Tibial nerve (tissue), 4 donors: ENCODE measurements at regions not wholly inside any gene's neighbourhood (a gene's known extent, or its start where the extent isn't known, plus 50 kb on each side); places are given as distances from the start of the nearest gene placed in this dataset.
A peak's percentile ranks its signal among the peaks of the same experiment; 100 is the strongest.

ENCODE experiments used
- DNase-seq, 2 donors: peaks; one replicate each; pipeline ENCODE4 v3.0.0-alpha.2; 2019; ENCODE audit warnings: low spot score in 2 of 2
- H3K27ac ChIP-seq, 4 donors: fragments of 200-600 bp; sonication (generic) in 3 of 4; one replicate each; pipeline ENCODE4 v1.5.1; 2017 to 2019; ENCODE audit warnings: mild to moderate bottlenecking in 1 of 4
- H3K27me3 ChIP-seq, 2 donors: fragments of 200-600 bp; sonication (generic) in 1 of 2; one replicate each; pipeline versions ENCODE4 v1.5.1 to v1.6.0; 2017 to 2019
- H3K36me3 ChIP-seq, 3 donors: fragments of 200-600 bp; sonication (generic); one replicate each; pipeline ENCODE4 v1.5.1; 2018 to 2019
- H3K4me1 ChIP-seq, 4 donors: fragments of 200-600 bp; sonication (generic) in 3 of 4; one replicate each; pipeline ENCODE4 v1.5.1; 2017 to 2019
- H3K4me3 ChIP-seq, 4 donors: fragments of 200-600 bp; sonication (generic) in 3 of 4; one replicate each; pipeline ENCODE4 v1.5.1; 2017 to 2019; ENCODE audit warnings: mild to moderate bottlenecking in 1 of 4, moderate library complexity in 1 of 4
- H3K9me3 ChIP-seq, 4 donors: fragments of 200-600 bp; sonication (generic) in 3 of 4; one replicate each; pipeline ENCODE4 v1.5.1; 2017 to 2019
- CTCF ChIP-seq, 5 experiments: fragments of 200-600 bp in 3 of 5; fragments of 450-650 bp in 2 of 5; sonication (generic) in 3 of 5; IDR thresholded peaks; one replicate each; pipeline ENCODE4 v1.5.1; 2016 to 2019; ENCODE audit warnings: antibody characterized with exemption in 5 of 5, mild to moderate bottlenecking in 3 of 5, moderate library complexity in 2 of 5
- EP300 ChIP-seq, 2 donors: sonication (generic); formaldehyde crosslinking; IDR thresholded peaks; one replicate each; pipeline ENCODE4 v1.6.1; 2017; ENCODE audit warnings: antibody characterized with exemption in 2 of 2, mild to moderate bottlenecking in 1 of 2
- POLR2A ChIP-seq, 2 donors: fragments of 450-650 bp; IDR thresholded peaks; one replicate each; pipeline ENCODE4 v1.6.1; 2017; ENCODE audit warnings: antibody characterized with exemption in 2 of 2, mild to moderate bottlenecking in 2 of 2, moderate library complexity in 2 of 2
- WGBS, 2 donors: methylation state at CpG; one replicate each; pipeline ENCODE4 v1.1.5; 2018; 5-methylcytosine and 5-hydroxymethylcytosine counted together

GRCh38 chr2:194896871-194897270, 760.2 kb upstream of the SLC39A10 start:
- 82 to 85% methylated on average over 2 of the region's 2 CpGs for WGBS, 2 donors
- TF ChIP-seq CTCF (IDR thresholded peaks at IDR 0.05) (no peak), POLR2A (IDR thresholded peaks at IDR 0.05) (no peak)

GRCh38 chr2:194883711-194884110, 773.3 kb upstream of the SLC39A10 start:
- H3K4me3 ChIP-seq, result no peak overlapping the region
- no peak for DNase-seq
- H3K27ac ChIP-seq, result no peak overlapping the region
- no peaks in the 10 kb centered on the region for H3K27me3 ChIP-seq
- no peaks in the 10 kb centered on the region for H3K4me1 ChIP-seq
- TF ChIP-seq POLR2A (IDR thresholded peaks at IDR 0.05) (no peak), EP300 (IDR thresholded peaks at IDR 0.05) (no peak), CTCF (IDR thresholded peaks at IDR 0.05) (no peak)
- H3K36me3 ChIP-seq, result no peaks in the 10 kb centered on the region
- 46 to 53% methylated on average over 2 of the region's 2 CpGs for WGBS, 2 donors
- H3K9me3 ChIP-seq, result no peaks in the 10 kb centered on the region

More at GRCh38 chr2:194896871-194897270, 760.2 kb upstream of the SLC39A10 start:
- Histone ChIP-seq H3K27me3 (no peaks in the 10 kb centered on the region), H3K4me3 (no peak overlapping the region), H3K9me3 (no peaks in the 10 kb centered on the region), H3K4me1 (no peaks in the 10 kb centered on the region), H3K27ac (no peak overlapping the region), H3K36me3 (no peaks in the 10 kb centered on the region)
- DNase-seq, result no peak

- H3K4me3 ChIP-seq, result no peak overlapping the region
- H3K27me3 ChIP-seq, result no peaks in the 10 kb centered on the region
- TF ChIP-seq EP300 (IDR thresholded peaks at IDR 0.05) (no peak), CTCF (IDR thresholded peaks at IDR 0.05) (no peak), POLR2A (IDR thresholded peaks at IDR 0.05) (no peak)
- no peaks in the 10 kb centered on the region for H3K36me3 ChIP-seq
- no peaks in the 10 kb centered on the region for H3K4me1 ChIP-seq
- H3K27ac ChIP-seq, result no peak overlapping the region
- no peak for DNase-seq
- 79 to 83% methylated on average over 1 of the region's 1 CpG for WGBS, 2 donors
- no peaks in the 10 kb centered on the region for H3K9me3 ChIP-seq
Measured at GRCh38 chr2:194870974-194871535, 786.0 kb upstream of the SLC39A10 start.

GRCh38 chr2:194867328-194867727, 789.7 kb upstream of the SLC39A10 start:
- Histone ChIP-seq H3K4me1 (no peaks in the 10 kb centered on the region), H3K27me3 (no peaks in the 10 kb centered on the region), H3K4me3 (no peak overlapping the region), H3K9me3 (no peaks in the 10 kb centered on the region), H3K36me3 (no peaks in the 10 kb centered on the region), H3K27ac (no peak overlapping the region)
- no peak for TF ChIP-seq EP300 (IDR thresholded peaks at IDR 0.05)
- TF ChIP-seq POLR2A (IDR thresholded peaks at IDR 0.05), result no peak
- peak in 2 of 5 experiments; percentile 10 to 25 for TF ChIP-seq CTCF (IDR thresholded peaks at IDR 0.05)
- no peak for DNase-seq
- WGBS, 2 donors, result 71% methylated on average over 1 of the region's 1 CpG

- H3K27me3 ChIP-seq, result no peaks in the 10 kb centered on the region
- DNase-seq, result no peak
- no peak overlapping the region for H3K4me3 ChIP-seq
- 85 to 86% methylated on average over 5 of the region's 5 CpGs for WGBS, 2 donors
- H3K4me1 ChIP-seq, result no peaks in the 10 kb centered on the region
- H3K36me3 ChIP-seq, result no peaks in the 10 kb centered on the region
- H3K9me3 ChIP-seq, result peaks cover 0 to 4% (median 0%) of the 10 kb centered on the region in 4 donors
- no peak for TF ChIP-seq EP300 (IDR thresholded peaks at IDR 0.05)
- no peak for TF ChIP-seq CTCF (IDR thresholded peaks at IDR 0.05)
- no peak for TF ChIP-seq POLR2A (IDR thresholded peaks at IDR 0.05)
- no peak overlapping the region for H3K27ac ChIP-seq
Measured at GRCh38 chr2:194854941-194855340, 802.1 kb upstream of the SLC39A10 start.
